ENCODE measurements at regions not wholly inside any gene's neighbourhood (a gene's known extent, or its start where the extent isn't known, plus 50 kb on each side); places are given as distances from the start of the nearest gene placed in this dataset.
"Not testable (repeated sequence)": the region's sequence is repeated elsewhere in the genome, so short reads cannot be mapped to it uniquely, and the experiment has no call there.

DNA sequence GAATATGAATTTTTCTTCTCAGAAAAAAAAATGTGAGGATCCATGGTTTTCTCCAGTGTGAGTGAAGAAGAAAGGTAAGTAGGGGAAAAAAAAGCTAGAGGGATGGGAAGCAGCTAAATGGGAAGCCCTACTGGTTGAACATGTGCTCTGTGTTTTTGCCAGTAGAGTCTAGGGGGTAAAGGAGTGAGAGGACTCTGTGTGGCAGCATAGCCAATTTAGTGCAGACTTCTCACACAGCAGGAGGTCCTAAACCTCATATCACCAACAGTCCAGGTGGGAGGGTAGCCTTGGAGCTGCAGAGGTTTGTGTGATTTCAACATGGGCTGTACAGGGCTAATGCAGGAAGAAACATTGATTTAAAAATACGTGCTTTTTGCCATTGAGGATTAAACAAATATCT, 334.5 kb upstream of the SPHKAP start:
- no peak for DNase-seq (ENCODE audit: low spot score)

- not testable (repeated sequence) for DNase-seq (ENCODE audit: low spot score)
Measured at GRCh38 chr2:228513480-228513879, 332.0 kb upstream of the SPHKAP start.

DNA sequence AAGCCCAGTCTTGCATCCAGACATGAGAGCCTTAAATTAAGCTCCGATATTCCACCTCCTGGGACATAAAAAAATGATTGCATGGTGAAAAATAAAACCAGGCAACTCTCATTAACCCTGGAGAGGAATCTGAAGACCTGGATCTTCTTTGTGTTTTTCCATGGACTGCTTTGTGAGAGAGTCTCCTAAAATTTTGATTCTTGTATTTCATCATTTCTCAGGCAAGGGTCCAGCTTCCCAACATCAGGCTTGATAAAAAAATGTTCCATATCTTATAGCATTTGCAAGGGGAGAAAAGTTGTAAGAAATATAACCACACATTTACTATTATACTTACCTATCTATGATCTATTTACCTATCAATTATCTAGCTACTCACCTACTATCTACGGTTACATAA, 327.5 kb upstream of the SPHKAP start:
- DNase-seq (ENCODE audit: low spot score): no peak

GRCh38 chr2:228507870-228508269, 326.4 kb upstream of the SPHKAP start:
- no peak for DNase-seq (ENCODE audit: low spot score)

- DNase-seq (ENCODE audit: low spot score): no peak
Measured at GRCh38 chr2:228507231-228507824, 325.8 kb upstream of the SPHKAP start.

- no peak for DNase-seq (ENCODE audit: low spot score)
Measured at GRCh38 chr2:228503731-228504130, 322.2 kb upstream of the SPHKAP start.

- no peak for DNase-seq (ENCODE audit: low spot score)
Measured at GRCh38 chr2:228493852-228494251, 312.4 kb upstream of the SPHKAP start.

DNA sequence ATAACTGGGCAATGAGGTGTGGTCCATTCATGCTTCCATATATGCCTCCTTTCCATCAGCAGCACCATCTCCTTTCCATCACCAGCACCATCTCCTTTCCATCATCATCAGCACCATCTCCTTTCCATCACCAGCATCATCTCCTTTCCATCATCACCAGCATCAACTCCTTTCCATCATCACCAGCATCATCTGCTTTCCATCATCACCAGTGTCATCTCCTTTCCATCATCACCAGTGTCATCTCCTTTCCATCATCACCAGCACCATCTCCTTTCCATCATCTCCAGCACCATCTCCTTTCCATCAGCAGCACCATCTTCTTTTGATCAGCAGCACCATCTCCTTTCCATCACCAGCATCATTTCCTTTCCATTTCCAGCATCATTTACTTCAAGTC, 297.5 kb upstream of the SPHKAP start:
- DNase-seq (ENCODE audit: low spot score): no peak

- DNase-seq (ENCODE audit: low spot score): no peak
Measured at GRCh38 chr2:228474466-228474865, 293.0 kb upstream of the SPHKAP start.

GRCh38 chr2:228469721-228470120, 288.2 kb upstream of the SPHKAP start:
- no peak for DNase-seq (ENCODE audit: low spot score)

GRCh38 chr2:228466851-228467250, 285.4 kb upstream of the SPHKAP start:
- no peak for DNase-seq (ENCODE audit: low spot score)

- no peak for DNase-seq (ENCODE audit: low spot score)
Measured at GRCh38 chr2:228465408-228465807, 283.9 kb upstream of the SPHKAP start.

GRCh38 chr2:228458364-228458763, 276.9 kb upstream of the SPHKAP start:
- no peak for DNase-seq (ENCODE audit: low spot score)

DNA sequence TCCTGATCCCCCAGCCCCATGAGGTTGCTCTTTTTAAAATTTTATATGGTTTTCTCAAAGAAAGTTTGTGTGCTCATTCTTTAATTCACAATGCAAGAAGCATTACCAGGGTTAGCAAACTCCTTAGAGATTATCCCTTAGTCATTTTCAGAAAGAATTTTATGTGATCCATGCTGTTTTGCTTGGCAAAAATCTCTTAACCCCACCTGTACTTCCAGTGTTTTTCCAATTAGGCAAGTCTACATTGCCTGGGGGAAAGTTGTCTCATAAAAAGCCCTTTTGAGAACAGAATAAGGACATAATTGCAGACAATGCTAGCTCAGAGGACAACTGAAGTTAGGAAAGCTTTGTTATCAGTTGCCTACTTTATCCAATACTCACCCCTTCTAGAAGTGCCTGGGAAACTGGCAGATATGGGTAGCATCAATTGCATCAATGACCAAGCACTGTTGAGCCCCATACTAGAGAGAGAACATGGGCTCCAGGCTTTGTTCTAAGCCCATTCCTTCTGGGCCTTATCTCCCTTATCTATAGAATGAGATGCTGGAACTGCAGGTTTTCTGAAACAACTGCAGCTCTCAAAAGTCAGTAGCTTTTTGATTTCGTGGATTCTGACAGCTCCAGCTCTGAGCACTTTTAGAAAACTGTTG, 265.9 kb upstream of the SPHKAP start:
- DNase-seq (ENCODE audit: low spot score): no peak

GRCh38 chr2:228446734-228447133, 265.2 kb upstream of the SPHKAP start:
- DNase-seq (ENCODE audit: low spot score): no peak

- DNase-seq (ENCODE audit: low spot score): no peak
Measured at GRCh38 chr2:228444161-228444560, 262.7 kb upstream of the SPHKAP start.

GRCh38 chr2:228433721-228434120, 252.2 kb upstream of the SPHKAP start:
- no peak for DNase-seq (ENCODE audit: low spot score)

DNA sequence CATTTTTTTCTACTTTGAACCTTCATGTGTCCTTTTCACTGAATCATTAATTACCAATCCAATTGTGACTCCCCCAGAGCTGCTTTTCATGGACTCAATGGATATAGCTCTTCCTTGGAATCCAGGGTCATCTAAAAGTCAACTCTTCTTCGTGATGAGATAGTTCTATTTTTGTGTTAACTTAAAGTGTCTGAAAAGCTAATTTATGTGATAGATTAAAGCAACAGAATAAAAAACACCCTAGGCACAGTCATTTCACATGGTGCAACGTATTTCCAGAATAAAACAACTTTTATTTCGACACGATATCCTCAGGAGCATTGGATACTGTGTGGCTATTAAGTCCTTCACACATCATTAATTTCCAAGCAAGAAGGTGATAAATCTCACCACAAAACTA, 250.6 kb upstream of the SPHKAP start:
- DNase-seq (ENCODE audit: low spot score): no peak

DNA sequence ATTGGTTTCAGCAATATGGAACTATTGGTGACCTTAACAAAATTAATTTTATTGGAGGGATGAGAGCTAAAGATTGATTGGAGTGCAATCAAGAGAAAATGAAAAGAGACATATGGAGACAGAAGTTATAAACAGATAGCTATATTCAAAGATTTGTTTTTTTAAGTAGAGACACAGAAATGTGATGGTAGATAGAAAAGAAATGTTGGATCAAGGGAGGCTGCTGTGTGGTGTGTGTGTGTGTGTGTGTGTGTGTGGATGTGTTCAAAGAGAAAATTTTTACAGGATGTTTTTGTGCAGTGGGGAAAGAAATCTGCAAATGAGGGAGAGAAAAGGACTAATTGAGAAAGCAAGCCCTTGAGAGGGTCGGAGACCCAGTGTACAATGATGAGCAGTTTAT, 249.5 kb upstream of the SPHKAP start:
- no peak for DNase-seq (ENCODE audit: low spot score)

- no peak for DNase-seq (ENCODE audit: low spot score)
Measured at GRCh38 chr2:228426502-228427216, 245.2 kb upstream of the SPHKAP start.

- DNase-seq (ENCODE audit: low spot score): not testable (repeated sequence)
Measured at GRCh38 chr2:228425411-228426060, 244.0 kb upstream of the SPHKAP start.

DNA sequence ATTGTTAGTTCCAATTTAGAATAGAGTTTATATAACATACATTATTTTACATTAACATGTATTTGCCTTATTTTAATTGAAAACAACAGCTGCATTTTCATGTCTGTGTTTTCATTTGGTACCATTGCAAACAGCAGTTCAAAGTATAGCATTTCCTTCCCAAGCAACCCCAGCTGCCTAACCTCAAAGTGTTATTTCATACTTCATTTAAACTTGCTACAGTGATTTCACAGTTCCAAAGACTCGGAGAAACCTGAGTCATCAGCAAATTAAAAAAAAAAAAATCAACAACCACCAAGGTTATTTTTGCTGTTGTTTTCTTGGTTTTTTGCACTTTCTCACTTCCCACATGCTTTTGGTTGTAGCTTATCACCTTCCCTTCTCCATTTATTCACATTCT, 236.5 kb upstream of the SPHKAP start:
- DNase-seq (ENCODE audit: low spot score): no peak

- DNase-seq (ENCODE audit: low spot score): no peak
Measured at GRCh38 chr2:228417526-228417925, 236.0 kb upstream of the SPHKAP start.
